Activated T-helper 2 cell treated with anti-CD3 and anti-CD28 coated beads, Interferon-gamma antibody, Interleukin-2, Interleukin-4, amounts not matched to agents 10 μg/mL and 5 μg/mL and 100 μg/mL, durations not matched to agents 14 hours and 24 hours and 36 hours (primary cell): ENCODE measurements at regions not wholly inside any gene's neighbourhood (a gene's known extent, or its start where the extent isn't known, plus 50 kb on each side); places are given as distances from the start of the nearest gene placed in this dataset.

Experiments
- DNase-seq: peaks from one replicate; pipeline ENCODE4 v3.0.0; 2021; ENCODE audit warnings: low spot score
- H3K27ac Mint-ChIP-seq: one replicate; pipeline ENCODE4 v1.8.0; 2021; ENCODE audit warnings: mixed read lengths
- H3K27me3 Mint-ChIP-seq: one replicate; pipeline ENCODE4 v1.8.0; 2021; ENCODE audit warnings: low read depth, mixed read lengths
- H3K36me3 Mint-ChIP-seq: one replicate; pipeline ENCODE4 v1.8.0; 2021; ENCODE audit warnings: low read depth, mixed read lengths
- H3K4me1 Mint-ChIP-seq: one replicate; pipeline ENCODE4 v1.8.0; 2021; ENCODE audit warnings: low read depth, mixed read lengths
- H3K4me3 Mint-ChIP-seq: one replicate; pipeline ENCODE4 v1.8.0; 2021; ENCODE audit warnings: low read depth, mild to moderate bottlenecking, moderate library complexity, mixed read lengths
- H3K9me3 Mint-ChIP-seq: one replicate; pipeline ENCODE4 v1.8.0; 2021; ENCODE audit warnings: mixed read lengths
- intact Hi-C: fragments of 100-400 bp; cut with micrococcal nuclease; formaldehyde crosslinking; loops from one replicate; pipeline ENCODE4 v1.15.1; 2023

DNA sequence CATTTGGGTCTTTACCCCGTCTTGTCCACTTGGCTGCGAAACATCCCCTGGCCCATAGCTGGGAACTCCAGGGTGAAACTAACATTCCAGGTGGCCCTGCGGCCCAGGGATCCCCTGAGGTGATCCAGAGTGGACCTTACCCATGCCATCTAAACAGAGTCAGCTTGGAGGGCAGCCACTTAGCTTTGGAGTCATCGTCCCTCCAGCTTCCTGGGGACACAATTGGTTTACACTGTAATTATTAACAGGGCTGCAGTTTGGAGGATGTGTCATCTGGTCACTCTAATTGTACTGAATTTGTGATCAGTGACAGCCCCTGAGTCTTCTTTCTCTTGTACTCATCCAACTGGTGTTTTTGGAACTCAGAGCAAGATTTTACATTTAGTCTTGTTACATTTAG, 149.9 kb downstream of the ENGASE start:
- Mint-ChIP-seq H3K27ac (no peak overlapping the region), H3K4me3 (no peak overlapping the region), H3K36me3 (no peaks in the 10 kb centered on the region), H3K27me3 (peaks cover 12% of the 10 kb centered on the region), H3K4me1 (no peaks in the 10 kb centered on the region), H3K9me3 (no peaks in the 10 kb centered on the region)
- intact Hi-C loops: no loop called here
- DNase-seq: no peak

DNA sequence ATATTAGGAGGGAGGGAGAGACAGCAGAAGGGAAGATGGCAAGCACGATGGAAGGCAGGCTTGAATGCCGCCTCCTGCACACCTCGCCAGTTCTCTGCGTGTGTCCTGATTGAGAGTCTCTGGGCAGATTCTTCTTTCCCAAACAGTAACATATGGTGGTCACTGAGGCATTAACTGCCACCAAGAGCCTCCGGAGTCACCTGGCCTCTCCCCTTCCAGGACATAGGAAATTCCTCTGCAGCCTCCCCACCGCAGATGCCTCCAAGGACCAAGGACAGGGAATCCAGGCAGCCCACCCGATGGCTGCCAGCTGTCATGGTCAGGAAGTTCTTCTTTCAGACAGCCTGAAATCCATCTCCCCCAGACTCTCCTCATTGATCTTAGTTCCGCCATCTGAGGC, 149.3 kb downstream of the ENGASE start:
- intact Hi-C loops: no loop called here
- Mint-ChIP-seq H3K4me3 (no peak overlapping the region), H3K36me3 (no peaks in the 10 kb centered on the region), H3K4me1 (no peaks in the 10 kb centered on the region), H3K27ac (no peak overlapping the region), H3K27me3 (peaks cover 17% of the 10 kb centered on the region), H3K9me3 (no peaks in the 10 kb centered on the region)
- no peak for DNase-seq

DNA sequence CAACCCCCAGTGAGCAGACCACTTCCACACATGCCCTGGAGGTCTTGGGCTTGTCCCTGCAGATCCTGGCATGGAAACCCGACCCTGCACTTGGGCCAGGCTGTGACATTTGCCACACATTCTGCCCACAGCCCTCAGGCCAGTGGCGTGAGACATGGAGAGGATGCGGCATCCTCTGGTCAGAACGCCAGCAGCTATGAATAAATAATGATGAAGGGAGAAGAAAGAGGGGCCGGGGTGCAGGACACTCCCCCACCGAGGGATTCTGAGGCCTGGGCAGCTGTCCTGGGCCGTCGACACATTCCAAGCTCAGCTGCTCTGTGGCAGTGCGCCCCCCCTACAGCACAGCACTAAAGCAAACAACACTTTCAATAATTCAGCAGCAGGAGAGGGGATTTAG, 148.8 kb downstream of the ENGASE start:
- intact Hi-C loops: no loop called here
- H3K27me3 Mint-ChIP-seq: peaks cover 17% of the 10 kb centered on the region
- H3K4me1 Mint-ChIP-seq: no peaks in the 10 kb centered on the region
- H3K27ac Mint-ChIP-seq: no peak overlapping the region
- H3K36me3 Mint-ChIP-seq: no peaks in the 10 kb centered on the region
- DNase-seq: no peak
- no peaks in the 10 kb centered on the region for H3K9me3 Mint-ChIP-seq
- H3K4me3 Mint-ChIP-seq: no peak overlapping the region

DNA sequence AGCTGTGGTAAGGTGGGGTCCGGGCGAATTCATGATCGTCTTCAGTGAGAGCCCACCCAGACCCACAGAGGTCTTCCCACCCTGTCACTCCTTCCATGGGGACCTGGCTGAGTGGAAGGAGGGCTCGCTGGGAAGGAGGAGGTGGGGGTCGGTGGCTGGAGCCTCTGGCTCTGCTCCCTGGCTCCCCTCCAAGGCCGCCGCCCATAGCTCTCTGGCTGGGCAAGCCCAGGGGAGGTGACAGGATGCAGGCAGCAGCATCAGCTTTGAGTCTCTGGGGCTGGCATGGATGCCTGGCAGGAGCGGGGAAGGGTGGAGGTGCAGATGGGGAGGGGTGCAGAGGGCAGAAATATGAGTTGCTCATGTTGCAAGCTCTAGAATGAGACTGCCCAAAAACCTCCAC, 147.0 kb downstream of the ENGASE start:
- intact Hi-C loops: no loop called here
- no peak overlapping the region for H3K27ac Mint-ChIP-seq
- no peak for DNase-seq
- H3K27me3 Mint-ChIP-seq: peaks cover 17% of the 10 kb centered on the region
- no peaks in the 10 kb centered on the region for H3K36me3 Mint-ChIP-seq
- H3K4me3 Mint-ChIP-seq: no peak overlapping the region
- H3K4me1 Mint-ChIP-seq: no peaks in the 10 kb centered on the region
- no peaks in the 10 kb centered on the region for H3K9me3 Mint-ChIP-seq

DNA sequence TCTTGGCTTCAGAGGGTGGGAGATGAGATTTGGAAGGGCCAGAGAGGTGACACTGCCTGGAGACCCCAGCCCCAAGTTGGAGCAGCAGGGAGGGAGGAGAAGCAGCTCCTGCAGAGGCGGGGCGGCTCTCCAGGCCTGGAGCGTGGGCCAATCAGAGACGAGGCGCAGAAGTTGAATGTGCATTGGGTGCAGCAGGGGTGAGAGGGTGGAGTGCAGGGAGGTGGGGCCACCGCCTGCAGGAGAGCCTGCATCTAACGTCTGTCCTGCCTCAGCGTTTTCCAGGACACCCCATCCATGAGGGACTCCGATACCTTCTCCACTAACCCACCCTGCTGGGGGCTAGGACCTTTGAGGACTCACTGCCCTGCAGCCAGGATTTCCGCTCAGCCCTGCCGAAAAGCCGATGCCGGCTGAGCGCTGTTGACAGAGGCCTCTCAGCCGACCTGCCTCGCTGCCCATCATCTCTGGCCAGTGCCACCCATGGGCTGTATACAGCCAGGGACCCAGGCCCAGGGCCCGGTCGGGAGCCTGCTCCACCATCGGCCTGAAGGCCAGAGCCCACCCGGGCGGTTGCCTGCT, 146.2 kb downstream of the ENGASE start:
- no peak overlapping the region for H3K4me3 Mint-ChIP-seq
- DNase-seq: no peak
- no peaks in the 10 kb centered on the region for H3K9me3 Mint-ChIP-seq

DNA sequence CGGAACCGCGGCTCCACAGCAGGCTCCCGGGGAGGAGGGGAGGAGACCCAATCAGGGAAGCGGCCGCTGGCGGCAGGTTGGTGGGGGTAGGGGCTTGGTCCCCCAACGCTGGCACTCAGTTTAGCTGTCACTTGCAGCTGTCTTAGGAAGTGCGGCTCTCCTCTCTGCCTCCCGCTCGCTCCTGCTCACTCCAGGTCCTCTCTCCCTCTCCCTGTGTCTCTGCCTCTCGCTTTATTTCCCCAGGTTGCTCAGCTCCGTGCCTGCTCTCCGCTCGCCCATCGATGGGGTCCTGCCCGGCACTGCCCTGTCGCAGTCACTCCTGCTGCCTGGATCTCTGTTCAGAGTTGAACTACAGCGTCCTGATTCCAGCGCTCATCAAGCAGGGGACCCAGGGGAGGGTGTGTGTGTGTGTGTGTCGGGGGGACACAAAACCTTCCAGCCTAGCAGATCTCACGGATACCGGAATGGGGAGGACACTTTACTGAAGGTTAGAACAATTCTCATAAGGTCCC, 145.6 kb downstream of the ENGASE start:
- Mint-ChIP-seq H3K27ac (no peak overlapping the region), H3K9me3 (no peaks in the 10 kb centered on the region), H3K4me3 (no peak overlapping the region), H3K4me1 (no peaks in the 10 kb centered on the region), H3K36me3 (no peaks in the 10 kb centered on the region), H3K27me3 (peaks cover 17% of the 10 kb centered on the region)
- intact Hi-C loops: no loop called here
- no peak for DNase-seq

More for the DNA sequence above, 146.2 kb downstream of the ENGASE start:
- intact Hi-C loops: no loop called here
- Mint-ChIP-seq H3K27me3 (peaks cover 17% of the 10 kb centered on the region), H3K27ac (no peak overlapping the region), H3K4me1 (no peaks in the 10 kb centered on the region), H3K36me3 (no peaks in the 10 kb centered on the region)

DNA sequence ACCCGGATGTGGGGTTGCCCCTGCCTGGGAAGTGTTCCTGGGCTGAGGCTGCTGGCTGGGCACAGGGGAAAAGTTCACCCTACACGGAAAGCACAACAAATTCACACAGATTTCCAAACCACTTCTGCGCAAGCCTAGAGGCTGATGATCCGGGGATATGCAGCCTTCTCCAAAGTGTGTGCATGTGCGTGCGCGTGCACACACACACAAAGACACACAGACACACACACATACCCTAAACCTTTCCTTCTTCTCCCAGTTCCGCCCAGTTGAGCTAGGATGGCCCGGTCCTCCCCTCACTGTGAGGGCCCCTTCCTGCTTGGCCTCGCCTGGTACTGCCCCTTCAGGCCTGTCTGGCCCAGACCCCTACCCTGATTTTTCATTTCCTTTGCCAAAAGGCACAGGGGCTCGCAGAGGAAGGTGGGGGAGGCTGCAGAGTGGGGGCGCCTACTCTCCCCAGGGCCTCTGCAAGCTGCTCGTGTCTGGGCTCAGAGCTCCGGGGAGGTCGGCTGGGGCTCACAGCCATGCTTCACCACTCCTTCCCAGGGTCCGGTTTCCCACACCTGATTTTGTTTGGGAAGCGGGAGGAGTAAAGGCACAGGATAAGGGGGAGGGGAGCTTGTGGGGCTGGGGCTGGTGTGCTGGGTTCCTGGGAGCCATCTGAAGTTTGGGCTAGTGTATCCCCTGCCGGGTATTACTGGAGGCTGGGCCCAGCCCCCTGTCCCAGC, 144.7 kb downstream of the ENGASE start:
- no peaks in the 10 kb centered on the region for H3K4me1 Mint-ChIP-seq
- no peaks in the 10 kb centered on the region for H3K36me3 Mint-ChIP-seq
- intact Hi-C loops: no loop called here
- H3K4me3 Mint-ChIP-seq: no peak overlapping the region
- no peak overlapping the region for H3K27ac Mint-ChIP-seq
- H3K27me3 Mint-ChIP-seq: peaks cover 17% of the 10 kb centered on the region
- no peak for DNase-seq
- H3K9me3 Mint-ChIP-seq: no peaks in the 10 kb centered on the region

DNA sequence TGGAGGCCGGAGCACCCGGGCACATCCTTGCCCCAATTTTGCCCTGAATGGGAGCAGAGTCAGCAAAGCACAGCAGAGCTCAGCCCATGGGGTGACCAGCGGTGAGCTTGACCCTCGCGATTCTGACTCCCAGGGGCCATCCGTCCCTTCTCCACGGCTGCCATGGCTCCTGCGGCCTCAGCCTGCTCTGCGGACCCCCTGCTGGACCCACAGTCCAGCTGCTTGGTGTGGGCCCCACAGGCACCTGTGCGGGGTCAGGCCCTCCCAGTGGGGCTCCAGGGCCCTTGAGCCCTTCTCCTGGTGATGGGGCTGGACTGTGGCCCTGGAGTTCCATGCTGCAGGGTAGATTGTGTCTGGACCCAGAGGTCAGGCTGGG, 144.2 kb downstream of the ENGASE start:
- Mint-ChIP-seq H3K4me1 (no peaks in the 10 kb centered on the region), H3K27me3 (peaks cover 17% of the 10 kb centered on the region), H3K36me3 (no peaks in the 10 kb centered on the region), H3K4me3 (no peak overlapping the region), H3K9me3 (no peaks in the 10 kb centered on the region), H3K27ac (no peak overlapping the region)
- no peak for DNase-seq
- intact Hi-C loops: no loop called here

DNA sequence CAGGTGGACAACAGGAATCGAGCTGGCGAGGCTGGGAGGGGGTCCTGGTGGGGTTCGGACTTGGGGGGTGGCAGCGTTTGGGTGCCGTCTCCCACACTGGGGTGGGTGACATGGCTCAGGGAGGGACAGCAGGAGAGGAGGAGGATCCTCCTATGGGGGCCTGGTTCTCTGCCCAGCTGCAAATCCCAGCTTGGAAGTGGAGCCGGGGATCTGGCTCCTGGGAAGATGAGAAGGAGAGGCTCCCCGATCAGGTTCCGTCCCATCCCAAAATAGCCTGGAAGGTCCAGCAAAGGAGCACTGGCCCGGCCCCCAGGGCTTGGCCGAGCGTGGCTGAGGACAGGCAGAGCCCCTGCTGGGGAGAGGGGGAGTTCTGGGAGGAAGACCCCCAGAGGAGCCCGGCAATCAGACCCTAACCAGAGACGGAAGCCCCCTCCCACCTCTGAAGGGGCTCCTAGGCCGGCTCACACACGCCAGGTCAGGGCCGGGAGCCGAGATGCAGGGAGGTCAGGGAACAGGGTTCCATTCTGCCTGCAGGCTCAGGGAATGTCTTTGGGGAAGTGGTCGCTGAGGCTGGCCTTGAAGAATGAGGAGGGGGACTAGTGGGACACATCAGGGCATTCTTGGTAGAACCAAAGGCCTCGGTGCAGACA, 143.7 kb downstream of the ENGASE start:
- Mint-ChIP-seq H3K4me1 (no peaks in the 10 kb centered on the region), H3K4me3 (no peak overlapping the region), H3K9me3 (no peaks in the 10 kb centered on the region), H3K27ac (no peak overlapping the region), H3K27me3 (peaks cover 13% of the 10 kb centered on the region), H3K36me3 (no peaks in the 10 kb centered on the region)
- intact Hi-C loops: no loop called here
- no peak for DNase-seq

DNA sequence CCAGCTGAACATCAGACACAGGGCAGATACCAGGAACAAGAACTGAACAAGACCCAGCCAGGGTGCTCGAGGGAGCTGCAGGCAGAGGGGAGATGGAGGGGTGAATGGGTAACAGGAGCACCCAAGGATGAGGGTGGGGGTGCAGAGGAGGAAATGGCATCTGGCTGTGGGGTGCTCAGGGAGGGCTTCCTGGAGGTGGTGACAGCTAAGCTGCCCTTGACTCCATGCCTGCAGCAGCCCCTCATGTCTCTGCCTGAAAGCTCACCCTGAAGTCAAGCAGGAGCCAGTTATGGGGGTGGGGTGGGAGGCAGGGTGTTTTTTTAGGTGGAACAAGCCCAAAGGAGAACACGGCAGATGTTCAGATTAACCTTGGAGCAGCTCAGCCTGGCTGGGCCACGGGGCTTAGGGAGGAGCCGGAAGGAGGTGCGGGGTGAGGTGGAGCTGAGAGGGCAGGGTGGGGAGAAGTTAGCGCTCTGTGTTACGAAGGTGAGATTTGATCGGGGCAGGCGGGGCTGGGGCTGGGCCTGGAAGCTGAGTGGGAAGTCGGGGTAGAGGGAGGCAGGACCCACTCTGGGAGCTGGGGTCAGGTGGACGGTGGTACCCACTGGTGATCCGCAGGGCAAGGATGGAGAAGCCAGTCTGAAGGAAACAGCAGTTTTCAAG, 143.0 kb downstream of the ENGASE start:
- H3K27ac Mint-ChIP-seq: no peak overlapping the region
- peaks cover 10% of the 10 kb centered on the region for H3K27me3 Mint-ChIP-seq
- DNase-seq: no peak

DNA sequence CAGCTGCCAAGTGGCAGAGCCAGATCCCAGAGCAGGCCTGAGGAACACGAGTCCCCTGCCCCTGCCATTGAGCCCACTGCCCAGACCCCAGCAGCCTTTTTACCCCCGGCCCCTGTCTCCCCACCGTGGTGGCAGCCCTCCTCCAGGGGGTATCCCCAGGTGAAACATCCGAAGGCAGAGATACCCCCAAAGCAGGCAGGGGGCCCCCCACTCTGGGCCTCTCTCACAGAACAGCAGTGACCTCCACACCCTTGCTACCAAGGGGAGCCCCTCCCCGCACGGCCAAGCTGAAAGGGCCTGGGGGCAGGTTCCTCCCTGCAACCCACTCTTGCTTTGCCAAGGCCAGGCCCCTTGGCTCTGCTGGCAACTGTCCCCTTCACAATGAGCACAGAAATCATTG, 142.2 kb downstream of the ENGASE start:
- intact Hi-C loops: no loop called here
- Mint-ChIP-seq H3K4me1 (no peaks in the 10 kb centered on the region), H3K36me3 (no peaks in the 10 kb centered on the region), H3K27ac (no peak overlapping the region), H3K27me3 (peaks cover 13% of the 10 kb centered on the region), H3K4me3 (no peak overlapping the region), H3K9me3 (no peaks in the 10 kb centered on the region)
- DNase-seq: no peak

More for the DNA sequence above, 143.0 kb downstream of the ENGASE start:
- Mint-ChIP-seq H3K4me1 (no peaks in the 10 kb centered on the region), H3K4me3 (no peak overlapping the region), H3K36me3 (no peaks in the 10 kb centered on the region), H3K9me3 (no peaks in the 10 kb centered on the region)
- intact Hi-C loops: no loop called here

DNA sequence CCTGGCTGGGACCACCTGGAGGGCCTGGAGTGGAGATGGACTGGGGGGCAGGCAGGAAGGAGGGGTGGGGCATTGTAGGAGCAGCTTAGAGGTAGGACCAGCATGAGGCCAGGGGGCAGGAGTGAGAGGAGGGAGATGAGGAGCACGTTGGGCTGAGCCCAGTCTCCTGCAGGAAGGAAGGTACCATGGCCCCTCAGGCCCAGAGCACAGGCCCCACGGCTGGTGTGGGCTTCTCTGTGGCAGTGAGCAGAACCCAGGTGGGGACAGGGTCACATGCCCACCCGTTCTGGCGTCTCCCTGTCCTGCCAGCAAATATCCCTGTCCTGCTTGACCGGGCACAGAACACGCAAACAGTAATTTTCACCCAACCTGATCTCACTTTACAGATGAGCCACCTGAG, 141.8 kb downstream of the ENGASE start:
- no peaks in the 10 kb centered on the region for H3K36me3 Mint-ChIP-seq
- no peak overlapping the region for H3K4me3 Mint-ChIP-seq
- H3K27ac Mint-ChIP-seq: no peak overlapping the region
- peaks cover 13% of the 10 kb centered on the region for H3K27me3 Mint-ChIP-seq
- H3K9me3 Mint-ChIP-seq: no peaks in the 10 kb centered on the region
- no peaks in the 10 kb centered on the region for H3K4me1 Mint-ChIP-seq
- DNase-seq: no peak
- intact Hi-C loops: no loop called here

DNA sequence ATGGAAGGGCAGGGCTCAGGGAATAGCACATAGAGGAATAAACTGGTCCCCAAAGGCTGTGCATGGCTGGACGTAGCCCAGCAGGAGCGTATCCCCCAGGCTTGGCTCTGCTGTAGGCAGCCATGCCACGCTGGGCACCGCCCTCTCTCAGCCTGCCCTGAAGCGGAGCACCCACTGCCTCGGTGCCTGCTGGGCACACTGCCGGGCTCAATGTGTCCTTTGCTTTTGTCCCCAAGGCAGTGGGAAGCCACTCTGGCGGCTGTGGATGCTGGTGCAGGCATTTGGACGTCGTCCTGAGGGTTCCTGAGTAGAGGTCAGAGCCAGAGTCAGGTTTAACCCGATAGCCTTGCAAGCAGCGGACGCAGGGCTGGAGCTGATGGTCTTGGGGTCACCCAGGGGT, 141.0 kb downstream of the ENGASE start:
- peaks cover 12% of the 10 kb centered on the region for H3K27me3 Mint-ChIP-seq
- H3K27ac Mint-ChIP-seq: no peak overlapping the region

More for the DNA sequence above, 141.0 kb downstream of the ENGASE start:
- intact Hi-C loops: no loop called here
- no peak for DNase-seq
- H3K4me3 Mint-ChIP-seq: no peak overlapping the region
- no peaks in the 10 kb centered on the region for H3K4me1 Mint-ChIP-seq
- no peaks in the 10 kb centered on the region for H3K36me3 Mint-ChIP-seq
- no peaks in the 10 kb centered on the region for H3K9me3 Mint-ChIP-seq
